CD4-positive, alpha-beta T cell treated with Interleukin-12 subunit alpha and Interleukin-12 subunit beta, for 1 hour (primary cell): ENCODE measurements at regions not wholly inside any gene's neighbourhood (a gene's known extent, or its start where the extent isn't known, plus 50 kb on each side); places are given as distances from the start of the nearest gene placed in this dataset.
"Not testable (repeated sequence)": the region's sequence is repeated elsewhere in the genome, so short reads cannot be mapped to it uniquely, and the experiment has no call there.

ENCODE experiments used
- DNase-seq: peaks from one replicate; pipeline ENCODE4 v3.0.0-alpha.2; 2020

DNA sequence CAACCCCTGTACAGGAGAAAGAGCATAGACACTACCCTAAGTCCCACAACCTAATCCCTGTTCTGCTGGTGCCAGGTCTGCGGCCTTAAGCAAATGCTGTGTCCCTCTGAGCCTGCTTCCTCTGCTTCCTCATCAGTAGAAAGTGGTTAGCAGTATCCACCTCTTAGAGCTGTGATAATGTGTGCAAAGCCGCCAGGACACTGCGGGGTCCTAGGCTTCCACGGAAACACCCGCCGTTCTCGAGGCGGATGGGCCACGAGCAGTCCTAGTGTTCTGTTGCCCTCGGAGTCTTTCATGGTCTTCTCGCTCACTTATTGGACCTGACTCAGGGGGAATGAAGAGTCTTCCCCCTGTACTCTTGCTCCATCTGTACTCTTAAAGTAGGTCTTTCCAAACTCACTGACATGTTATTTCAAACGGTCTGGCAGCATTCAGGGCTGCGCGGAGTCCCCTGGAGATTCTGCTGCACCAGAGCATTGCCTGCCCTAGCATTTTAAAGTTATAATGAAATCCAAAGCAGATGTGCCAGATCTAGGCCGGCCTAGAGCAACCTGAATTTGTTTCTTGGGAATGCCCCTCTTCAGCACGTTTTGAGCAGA is 107.2 kb upstream of the ZNF236 start:
- no peak for DNase-seq

DNA sequence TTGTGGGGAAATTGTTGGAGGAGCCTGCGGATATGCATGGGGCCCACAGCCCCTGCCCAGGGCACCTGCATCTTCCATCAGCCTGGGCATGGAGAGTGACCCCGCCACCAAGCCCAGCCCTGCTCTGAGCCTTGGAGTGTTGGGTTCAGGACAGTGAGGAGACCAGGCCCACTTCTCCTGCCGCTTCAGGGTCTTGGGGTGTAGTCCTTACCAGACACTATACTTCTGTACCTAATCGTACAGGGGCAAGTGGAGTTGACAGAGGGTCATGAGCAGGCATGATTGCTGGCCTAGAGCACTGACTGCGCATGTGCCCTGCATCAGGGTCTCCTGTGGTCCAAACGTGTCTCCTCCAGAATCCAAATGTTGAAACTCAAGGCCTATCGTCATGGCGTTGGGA is 108.9 kb upstream of the ZNF236 start:
- DNase-seq = no peak

DNA sequence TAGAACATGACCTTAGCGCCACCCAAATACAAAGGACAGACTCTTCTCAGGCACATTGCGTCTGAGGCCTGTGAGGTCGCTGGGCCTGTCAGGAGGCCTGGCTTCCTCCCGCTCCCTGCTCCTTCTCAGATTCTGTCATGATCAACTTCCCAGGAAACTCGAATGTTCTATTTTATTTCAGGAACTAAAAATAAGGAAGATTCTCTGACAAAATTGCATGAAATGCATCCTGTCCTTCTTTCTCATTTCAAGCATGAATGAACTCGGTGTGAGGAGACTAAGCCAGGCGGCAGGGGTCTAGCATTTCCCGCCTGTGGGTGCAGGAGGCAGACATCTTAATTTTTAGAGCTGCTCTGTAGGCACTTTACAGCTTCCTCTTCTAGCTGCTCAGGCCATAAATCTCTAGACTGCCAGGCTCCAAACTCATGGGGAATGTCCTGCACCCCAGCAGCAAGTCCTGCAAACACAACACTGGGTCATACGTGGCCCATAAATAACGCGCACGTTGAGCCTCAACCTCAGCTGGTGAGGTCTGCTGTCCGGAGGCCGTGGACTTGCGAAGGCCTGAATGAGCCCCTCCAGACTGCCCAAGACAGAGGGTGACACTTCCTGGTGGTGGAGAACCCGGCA is 109.7 kb upstream of the ZNF236 start:
- no peak for DNase-seq

DNA sequence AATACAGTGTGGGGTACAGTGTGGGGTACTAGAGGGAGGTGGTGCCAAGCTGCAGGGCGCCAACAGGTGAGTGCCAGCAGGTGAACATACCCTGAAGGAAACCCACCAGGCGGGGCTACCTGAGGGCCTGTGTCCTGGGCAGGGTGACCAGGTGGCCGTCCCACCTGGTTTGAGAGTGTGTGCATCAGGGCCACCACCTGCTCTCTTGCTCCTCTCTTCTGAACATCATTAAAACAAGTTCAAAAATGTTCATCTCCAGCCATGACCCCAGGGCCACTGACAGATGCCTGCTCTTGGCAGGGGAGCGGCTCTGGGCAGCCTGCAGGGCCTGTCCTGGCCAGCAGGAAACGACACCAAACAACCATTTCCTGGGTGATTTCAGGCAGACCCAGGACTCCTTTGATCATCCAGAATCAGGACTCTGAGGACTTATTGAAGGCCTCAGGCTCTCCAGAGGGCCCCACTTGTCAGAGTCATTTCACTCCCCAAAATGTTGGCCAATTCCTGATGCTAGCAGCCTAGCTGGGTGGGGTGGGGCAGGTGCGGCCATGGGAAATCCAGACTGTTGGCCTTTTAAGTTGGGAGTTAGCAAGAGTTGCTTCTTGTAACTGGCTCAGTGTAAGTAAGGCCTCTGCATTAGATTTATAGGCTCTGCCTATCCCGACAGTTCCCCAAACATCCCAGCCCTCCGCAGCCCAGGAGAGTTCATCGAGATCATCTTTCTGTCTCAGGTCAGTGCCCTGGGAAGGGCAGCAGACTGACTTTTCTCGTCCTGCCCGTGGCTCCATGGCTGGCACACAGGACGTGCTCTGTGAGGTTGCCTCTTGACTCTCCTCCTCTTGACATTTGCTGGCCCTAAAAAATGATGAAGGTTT is 111.5 kb upstream of the ZNF236 start:
- no peak for DNase-seq

DNA sequence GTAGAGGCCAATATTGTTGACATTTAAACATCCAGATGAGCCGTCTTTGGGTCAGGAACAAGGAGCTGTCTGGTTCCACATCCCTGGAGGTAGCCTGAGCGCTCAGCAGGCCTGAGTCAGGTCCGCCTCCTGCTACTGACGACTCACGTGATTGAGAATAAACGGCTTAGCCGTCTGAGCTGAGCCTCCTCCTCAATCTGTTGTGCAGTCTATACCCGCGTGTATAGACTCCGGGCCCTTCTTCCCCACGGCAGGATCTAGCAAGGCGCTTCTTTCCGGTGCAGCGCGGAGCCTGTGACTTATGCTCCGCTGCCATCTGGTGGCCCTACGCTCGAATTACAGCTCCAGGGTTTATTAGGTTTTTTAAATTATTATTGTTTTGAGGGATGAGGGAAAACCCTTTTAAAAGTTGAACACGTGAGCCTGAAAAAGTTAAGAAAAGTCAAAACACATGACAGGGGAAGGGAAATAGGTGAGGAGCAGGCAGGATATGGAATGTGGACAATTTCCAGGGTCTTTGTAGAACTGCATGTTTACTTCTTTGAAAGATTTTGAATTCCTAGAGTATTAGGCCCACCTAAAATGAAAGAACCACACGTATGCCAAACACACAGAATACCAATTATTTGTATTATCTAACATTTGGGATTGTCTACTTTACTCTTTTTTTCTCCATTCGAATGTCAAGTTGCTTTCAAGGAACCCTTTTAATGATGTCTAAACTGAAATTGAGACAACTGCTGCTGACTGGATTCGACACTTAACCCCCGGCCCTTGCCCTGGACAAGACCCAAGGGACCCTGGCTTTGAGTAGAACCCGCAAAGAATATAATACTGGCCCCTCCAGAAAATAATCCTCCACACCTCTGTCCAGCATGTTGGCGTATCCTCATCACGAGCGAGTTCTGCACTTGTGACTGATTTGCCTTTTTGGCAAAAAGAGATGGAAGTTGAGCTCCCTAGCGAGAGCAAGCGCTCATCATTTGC is 112.4 kb upstream of the ZNF236 start:
- peak; percentile 61 for DNase-seq

DNA sequence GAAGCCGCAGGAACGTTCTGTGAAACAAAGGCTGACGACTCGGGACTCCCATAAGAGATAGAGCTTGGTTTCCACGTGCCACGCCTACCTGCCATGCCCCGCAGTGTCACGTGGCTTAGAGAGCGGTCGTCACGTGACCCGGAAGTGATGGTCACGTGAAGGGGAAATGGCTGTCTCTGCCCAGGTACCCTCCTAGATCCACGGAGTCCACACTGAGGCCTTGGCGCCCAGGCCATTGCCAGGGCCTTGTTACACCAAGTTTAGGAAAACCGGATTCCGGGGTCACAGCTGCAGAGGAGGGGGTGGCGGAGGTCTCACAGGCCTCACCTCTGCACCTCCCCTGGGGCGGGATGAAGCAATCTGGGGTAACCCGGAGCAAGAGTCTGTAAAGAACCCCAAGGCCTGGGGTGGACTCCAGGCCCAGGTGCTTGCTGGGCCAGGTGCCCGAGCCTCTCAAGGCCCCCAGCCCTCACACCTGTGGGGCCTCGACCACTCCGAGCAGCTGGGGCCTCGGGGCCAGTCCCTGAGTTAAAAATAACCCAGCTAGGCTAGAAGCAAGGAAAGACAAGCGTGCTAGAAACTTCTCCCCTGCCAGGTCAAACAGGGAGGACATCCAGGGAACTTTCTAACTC is 113.5 kb upstream of the ZNF236 start:
- no peak for DNase-seq

DNA sequence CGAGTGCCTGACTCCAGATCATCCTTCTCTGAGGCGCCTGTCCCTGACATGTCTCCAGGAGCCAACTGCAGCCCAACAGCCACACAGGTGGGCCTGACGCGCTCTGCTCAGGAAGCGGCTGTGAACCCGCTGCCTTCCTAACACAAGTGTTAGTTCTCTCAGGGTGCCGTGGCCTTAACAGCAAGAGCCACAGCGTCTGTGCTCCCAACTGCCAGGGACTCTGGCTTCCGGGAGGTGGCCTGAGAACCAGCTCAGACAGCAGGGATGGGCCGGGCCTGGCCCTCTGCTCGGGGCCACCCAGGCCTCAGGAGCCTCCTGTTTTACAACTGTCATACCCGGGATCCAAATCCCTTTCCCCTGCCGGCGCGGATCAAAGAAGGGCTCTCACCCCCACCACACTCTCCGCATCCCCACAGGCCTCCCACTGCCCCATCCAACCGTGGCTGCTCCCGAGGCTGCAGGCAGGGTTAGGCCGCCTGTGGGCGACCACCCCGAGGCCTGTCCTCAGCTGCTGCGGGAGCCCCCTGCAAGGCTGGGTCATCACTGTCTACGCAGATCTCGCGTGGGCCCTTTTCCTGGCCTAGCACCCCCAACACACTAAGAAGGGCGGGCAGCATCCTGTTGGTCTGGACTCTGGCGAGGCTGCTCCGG is 114.2 kb upstream of the ZNF236 start:
- DNase-seq = no peak

DNA sequence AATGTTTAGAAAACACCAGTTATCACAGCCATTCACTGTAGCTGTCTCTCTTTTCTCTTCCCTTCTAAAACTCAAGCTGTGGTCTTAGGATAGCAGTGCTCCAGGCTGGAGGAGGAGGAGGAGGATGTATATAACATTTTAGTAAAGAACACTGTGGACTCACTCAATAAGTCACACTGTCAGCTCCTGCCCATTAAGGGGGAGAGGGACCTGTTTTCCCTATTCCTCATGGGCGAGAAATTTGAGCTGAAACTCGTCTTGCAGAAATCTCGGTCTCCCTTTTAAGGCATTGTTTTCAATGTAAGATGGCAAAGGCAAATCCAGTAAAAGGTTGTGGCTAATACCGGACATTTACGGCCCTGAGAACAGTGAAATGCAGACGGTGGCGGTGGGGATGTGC is 114.8 kb upstream of the ZNF236 start:
- DNase-seq = no peak

DNA sequence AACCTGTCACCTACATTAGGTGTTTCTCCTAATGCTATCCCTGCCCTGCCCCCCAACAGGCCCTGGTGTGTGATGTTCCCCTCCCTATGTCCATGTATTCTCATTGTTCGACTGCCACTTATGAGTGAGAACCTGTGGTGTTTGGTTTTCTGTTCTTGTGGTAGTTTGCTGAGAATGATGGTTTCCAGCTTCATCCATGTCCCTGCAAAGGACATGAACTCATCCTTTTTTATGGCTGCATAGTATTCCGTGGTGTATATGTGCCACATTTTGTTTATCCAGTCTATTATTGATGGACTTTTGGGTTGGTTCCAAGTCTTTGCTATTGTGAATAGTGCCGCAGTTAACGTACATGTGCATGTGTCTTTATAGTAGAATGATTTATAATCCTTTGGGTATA is 117.8 kb upstream of the ZNF236 start:
- not testable (repeated sequence) for DNase-seq

DNA sequence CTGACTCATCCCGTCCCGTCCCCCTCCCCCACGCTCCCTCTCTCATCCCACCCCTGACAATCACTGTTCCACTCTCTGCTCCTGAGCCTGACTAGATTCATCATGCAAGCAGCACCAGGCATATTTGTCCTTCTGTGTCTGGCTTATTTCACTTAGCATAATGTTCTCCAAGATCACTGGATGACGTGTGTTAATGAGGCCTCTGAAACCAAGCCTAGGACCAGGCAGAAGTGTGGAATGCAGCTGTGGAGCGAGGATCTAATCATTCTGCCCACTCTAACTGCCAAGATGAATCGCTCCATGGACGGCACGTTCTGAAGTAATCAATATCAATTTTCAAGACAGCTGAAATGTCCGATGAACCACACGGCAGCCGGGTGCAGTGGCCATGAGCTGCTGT is 122.4 kb upstream of the ZNF236 start:
- no peak for DNase-seq

DNA sequence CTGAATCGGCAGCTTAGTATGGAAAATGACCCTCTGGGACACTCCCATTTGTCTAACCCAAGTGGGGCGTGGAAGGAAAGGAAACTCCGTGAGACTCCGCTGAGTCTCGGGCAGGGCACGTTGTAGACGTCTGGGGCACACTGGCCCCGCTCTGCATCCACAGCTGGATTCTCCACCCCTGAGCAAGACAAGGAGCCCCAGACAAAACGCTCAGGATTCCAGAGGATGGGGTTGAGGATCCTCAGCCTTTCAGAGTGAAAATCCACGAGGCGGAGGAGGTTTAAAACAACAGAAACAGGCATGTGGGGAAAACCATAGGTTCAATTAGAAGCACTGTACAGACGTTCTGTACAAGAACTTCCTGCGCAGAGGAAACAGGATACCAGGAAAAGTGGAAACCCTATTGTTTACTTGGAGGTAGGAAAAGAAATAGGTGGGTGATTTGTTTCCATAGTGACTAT is 124.9 kb upstream of the ZNF236 start:
- DNase-seq = no peak

DNA sequence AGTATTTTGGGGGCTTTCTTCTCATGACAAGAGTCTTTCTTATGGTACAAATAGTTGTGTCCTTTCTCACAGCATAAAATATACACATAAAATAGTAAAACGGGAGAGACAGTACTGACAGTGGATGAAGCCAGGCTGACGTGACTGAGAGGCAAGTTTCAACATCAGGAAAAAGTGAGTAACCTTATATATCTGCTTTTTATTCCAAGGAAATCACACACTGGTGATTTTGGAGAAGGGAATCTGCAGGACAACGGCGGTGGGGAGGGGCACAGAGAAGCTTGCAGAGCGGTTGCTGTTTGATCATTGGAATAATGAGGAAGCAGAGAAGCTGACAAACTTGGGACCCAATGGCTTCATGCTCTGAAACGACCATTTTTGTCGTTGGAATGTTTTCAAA is 130.6 kb upstream of the ZNF236 start:
- no peak for DNase-seq

DNA sequence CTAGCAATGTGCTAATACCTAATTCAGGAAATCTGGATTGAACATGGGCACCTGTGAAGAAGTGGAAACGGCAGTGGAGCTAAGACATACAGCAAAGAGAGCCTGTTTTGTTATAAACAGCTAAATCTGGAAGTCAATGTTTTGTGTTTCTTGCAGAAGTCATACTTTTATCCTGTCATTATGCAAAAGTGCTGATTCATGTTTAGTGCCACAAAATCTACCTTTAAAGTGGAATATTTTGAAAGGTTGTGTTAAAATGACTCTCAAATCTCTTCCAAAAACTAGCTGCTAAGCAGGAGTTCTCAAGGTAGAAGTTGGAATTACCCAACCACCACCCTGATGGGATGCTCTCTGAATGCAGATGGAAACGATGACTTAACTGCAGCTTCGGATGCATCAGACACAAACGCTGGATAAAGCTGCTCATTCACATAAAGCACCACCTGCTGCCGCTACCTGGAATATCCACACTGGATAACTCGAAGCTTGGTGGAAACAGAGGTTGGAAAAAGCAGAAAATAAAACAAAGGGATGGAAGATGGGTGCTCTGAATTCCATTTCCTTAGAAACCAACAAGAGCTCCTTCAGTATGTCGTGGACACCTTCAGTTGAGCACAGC is 132.6 kb upstream of the ZNF236 start:
- DNase-seq = no peak

DNA sequence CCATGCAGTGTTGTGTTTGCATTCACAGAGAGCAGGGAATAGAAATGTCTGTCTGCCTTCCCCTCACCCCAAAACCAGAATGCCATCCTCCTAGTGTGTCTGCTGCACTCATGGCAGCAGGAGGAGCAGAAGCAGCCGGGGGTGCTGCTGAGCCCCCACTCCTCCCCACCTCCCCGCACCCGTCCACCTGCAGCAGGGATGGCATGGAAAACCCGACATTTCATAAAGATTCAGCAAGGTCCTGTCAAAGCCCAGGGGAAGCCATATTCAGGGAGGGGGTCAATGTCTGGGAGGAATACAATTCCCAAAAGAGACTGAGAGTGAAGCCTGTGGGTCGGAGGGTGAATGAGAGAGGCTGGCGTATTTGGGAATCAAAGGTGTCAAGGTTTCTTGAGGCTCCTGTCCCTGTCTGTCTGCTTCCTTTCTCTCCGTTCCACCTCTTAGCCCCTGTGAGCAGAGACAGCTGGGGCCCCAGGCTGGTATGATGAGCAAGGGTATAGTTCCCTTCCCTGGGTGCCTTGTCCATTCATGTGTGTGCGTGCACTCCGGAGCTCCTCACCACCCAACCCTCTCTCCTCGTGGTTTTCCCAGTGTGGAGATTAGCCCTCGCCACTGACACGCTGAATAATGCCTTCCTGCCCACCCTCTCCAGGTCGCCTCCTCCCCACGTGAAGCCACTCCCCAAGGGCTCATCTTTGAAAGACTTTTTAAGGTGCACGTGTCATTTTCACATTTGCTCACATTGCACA is 133.5 kb upstream of the ZNF236 start:
- DNase-seq = no peak

DNA sequence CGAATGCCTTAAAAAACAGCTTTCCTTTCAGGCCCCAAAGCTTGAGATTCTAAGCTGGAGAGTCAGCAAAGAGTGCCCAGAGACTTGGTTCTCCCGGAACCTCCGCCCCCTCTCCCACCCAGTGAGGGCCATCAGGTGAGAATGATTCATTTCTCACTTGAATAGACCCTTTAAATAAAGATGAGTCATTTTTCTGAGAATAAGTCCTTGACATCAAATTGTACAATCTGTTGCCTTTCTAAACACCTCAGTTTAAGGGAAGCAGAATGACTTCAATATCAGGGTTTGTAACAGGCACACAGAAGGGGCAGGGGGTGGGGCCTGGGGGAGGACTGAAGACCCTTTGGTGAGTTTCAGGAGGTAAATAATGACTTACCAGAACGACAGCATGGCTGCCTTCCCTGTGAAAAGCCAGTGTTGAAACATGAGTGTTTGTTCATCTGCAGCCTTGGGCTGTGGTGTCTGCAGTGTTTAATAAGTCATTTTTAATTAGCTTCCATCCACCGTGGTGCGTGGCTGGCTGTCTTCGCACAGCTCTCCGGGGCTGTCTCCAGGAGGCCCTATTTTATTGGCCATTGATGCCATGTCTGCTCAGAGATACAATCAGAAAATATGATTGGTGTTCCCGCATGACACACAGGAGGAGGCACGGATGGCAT is 134.9 kb upstream of the ZNF236 start:
- DNase-seq = no peak

DNA sequence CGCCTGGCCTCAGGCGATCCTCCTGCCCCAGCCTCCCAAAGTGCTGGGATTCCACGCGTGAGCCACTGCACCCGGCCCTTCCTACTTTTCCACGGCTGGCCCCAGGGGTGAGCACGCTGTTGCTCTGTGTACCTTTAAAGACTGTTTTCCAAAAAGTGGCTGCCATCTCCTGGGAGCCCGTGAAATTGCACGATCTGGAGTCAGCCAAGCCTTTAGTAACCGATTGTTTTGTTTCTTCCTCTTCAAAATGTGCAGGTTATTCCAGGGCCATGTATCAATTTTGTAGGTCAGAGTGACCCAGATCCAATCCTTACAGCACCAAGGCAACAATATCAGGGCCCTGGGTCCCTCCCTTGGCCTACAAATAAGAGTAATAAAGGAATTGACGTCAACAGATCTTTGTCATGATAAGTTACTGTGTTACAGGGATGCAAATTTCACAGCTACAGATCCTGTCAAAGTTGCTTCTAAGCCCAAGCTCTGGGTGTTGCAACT is 135.6 kb upstream of the ZNF236 start:
- peak; percentile 30 for DNase-seq

DNA sequence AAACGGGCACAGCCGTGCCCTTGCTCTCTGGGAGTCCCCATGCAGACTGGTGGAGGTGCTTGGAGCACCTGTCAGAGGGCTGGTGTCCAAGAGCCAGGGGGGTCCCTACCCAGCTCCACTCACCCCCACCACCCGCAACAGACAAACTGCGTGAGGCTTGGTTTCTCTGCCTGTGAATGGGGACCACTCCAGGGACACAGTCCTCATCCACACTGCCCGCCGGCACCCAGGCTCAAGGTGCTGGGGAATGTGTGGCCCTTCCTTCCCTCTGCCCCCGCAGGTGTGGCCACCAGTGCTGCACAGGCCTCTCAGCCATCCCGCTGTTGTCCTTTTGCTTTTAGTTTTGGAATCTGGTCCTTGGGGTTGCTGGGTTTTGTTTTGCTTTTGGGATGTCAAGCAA is 136.5 kb upstream of the ZNF236 start:
- DNase-seq = no peak

DNA sequence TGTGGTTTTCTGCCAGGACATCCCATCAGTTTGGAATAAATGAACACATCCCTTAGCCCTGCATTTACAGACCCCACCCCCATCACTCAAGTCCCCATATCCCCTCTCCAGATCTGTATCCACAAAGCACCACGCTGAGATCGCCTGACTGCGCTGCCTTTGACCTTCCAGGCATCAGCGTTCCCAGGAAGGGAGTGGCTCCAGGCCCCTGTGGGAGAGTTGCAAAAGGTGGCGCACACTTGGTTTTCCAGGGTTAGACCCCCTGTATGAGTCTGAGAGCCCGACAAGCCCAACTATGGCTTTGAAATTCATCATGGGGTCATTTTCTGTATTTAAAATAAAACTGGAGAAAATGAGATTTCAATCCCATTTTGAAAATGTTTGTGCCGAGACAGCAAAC is 137.0 kb upstream of the ZNF236 start:
- no peak for DNase-seq

DNA sequence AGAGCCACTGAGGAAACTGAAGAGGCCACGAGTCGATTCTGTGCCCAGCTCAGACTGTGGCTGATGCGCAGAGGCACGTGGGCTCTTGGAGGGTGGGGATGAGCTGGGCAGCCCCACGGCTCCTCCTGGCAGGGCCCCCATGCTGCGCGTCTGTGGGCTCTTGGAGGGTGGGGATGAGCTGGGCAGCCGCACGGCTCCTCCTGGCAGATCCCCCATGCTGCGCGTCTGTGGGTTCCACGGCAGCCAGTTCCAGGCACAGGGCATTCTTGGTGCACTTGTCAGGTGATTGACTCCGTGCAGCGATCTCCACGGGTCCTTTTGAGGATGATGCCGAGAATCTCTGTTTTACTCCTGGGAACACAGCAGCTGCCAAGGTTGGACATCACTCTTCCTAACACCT is 138.1 kb upstream of the ZNF236 start:
- no peak for DNase-seq

DNA sequence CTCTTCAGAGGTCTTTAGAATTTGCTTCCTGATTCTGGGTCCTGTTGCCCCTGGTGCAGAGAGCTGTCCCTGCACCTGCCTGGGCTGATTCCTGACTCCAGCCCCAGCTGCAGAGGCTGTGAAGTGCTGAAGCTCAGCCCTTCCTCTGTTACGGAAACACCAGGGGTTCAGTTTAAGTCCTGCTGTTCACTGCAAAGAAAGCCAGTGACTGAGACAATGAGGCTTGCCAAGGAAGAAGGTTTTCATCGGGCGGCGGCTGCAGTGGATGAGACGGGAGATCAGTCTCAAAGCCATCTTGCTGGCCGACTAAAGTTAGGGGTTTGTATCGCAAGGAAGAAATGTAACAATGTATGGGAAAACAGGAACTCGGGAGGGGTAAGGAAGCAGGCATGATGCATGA is 142.4 kb upstream of the ZNF236 start:
- DNase-seq = no peak
